ENCODE measurements at regions not wholly inside any gene's neighbourhood (a gene's known extent, or its start where the extent isn't known, plus 50 kb on each side); places are given as distances from the start of the nearest gene placed in this dataset.

DNA sequence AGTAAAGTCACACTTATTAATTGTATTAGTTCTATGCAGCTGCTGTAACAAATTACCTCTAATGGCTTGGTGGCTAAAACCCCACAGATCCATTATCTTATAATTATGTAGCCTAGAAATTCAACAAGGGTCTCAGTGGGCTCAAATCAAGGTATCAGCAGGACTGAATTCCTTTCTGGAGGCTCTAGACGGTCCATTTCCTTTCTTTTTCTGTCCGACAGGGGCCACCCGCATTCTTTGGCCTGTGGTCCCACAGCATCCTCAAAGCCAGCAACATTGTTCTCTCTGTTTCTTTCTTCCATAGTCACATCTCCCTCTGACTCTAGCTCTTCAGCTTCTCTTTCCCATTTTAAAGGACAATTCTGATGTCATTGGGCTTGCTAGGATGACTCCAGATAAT, 276.3 kb upstream of the ZNF717 start:
- TF ChIP-seq CTCF (IDR thresholded peaks at IDR 0.05) = no peak

GRCh38 chr3:76063019-76063418, 277.7 kb upstream of the ZNF717 start:
- TF ChIP-seq CTCF (IDR thresholded peaks at IDR 0.05) = no peak
- POLR2A ChIA-PET = no interaction called here
- no peaks in the 10 kb centered on the region for H3K36me3 Mint-ChIP-seq (ENCODE audit: low read depth)
- peaks cover 4% of the 10 kb centered on the region for H3K9me3 Mint-ChIP-seq
- no peaks in the 10 kb centered on the region for H3K27me3 Mint-ChIP-seq
- no peak for ATAC-seq (ENCODE audit: low read depth)
- no peak overlapping the region for H3K27ac Mint-ChIP-seq
- intact Hi-C loops (cut with micrococcal nuclease) = no loop called here
- DNase-seq = no peak
- H3K4me1 Mint-ChIP-seq = no peaks in the 10 kb centered on the region
- no peak overlapping the region for H3K4me3 Mint-ChIP-seq
- CTCF ChIA-PET = no interaction called here

More for the DNA sequence above, 276.3 kb upstream of the ZNF717 start:
- Mint-ChIP-seq H3K36me3 (ENCODE audit: low read depth) (no peaks in the 10 kb centered on the region), H3K9me3 (no peaks in the 10 kb centered on the region), H3K27me3 (no peaks in the 10 kb centered on the region), H3K27ac (no peak overlapping the region), H3K4me3 (no peak overlapping the region), H3K4me1 (no peaks in the 10 kb centered on the region)
- ChIA-PET CTCF (no interaction called here), POLR2A (no interaction called here)
- intact Hi-C loops (cut with micrococcal nuclease) = no loop called here
- no peak for ATAC-seq (ENCODE audit: low read depth)
- no peak for DNase-seq

- H3K36me3 Mint-ChIP-seq (ENCODE audit: low read depth) = no peaks in the 10 kb centered on the region
- no peak overlapping the region for H3K4me3 Mint-ChIP-seq
- no peak overlapping the region for H3K27ac Mint-ChIP-seq
- no peak for ATAC-seq (ENCODE audit: low read depth)
- H3K4me1 Mint-ChIP-seq = no peaks in the 10 kb centered on the region
- POLR2A ChIA-PET = no interaction called here
- intact Hi-C loops (cut with micrococcal nuclease) = no loop called here
- DNase-seq = no peak
- H3K9me3 Mint-ChIP-seq = peaks cover 4% of the 10 kb centered on the region
- CTCF ChIA-PET = no interaction called here
- no peaks in the 10 kb centered on the region for H3K27me3 Mint-ChIP-seq
- no peak for TF ChIP-seq CTCF (IDR thresholded peaks at IDR 0.05)
Measured at GRCh38 chr3:76063811-76064210, 278.5 kb upstream of the ZNF717 start.

GRCh38 chr3:76065964-76066363, 280.6 kb upstream of the ZNF717 start:
- CTCF ChIA-PET = no interaction called here
- no peaks in the 10 kb centered on the region for H3K27me3 Mint-ChIP-seq
- no peaks in the 10 kb centered on the region for H3K4me1 Mint-ChIP-seq
- TF ChIP-seq CTCF (IDR thresholded peaks at IDR 0.05) = no peak
- H3K9me3 Mint-ChIP-seq = peaks cover 4% of the 10 kb centered on the region
- ATAC-seq (ENCODE audit: low read depth) (no peak), DNase-seq (no peak)
- no peak overlapping the region for H3K27ac Mint-ChIP-seq
- H3K36me3 Mint-ChIP-seq (ENCODE audit: low read depth) = no peaks in the 10 kb centered on the region
- POLR2A ChIA-PET = no interaction called here
- intact Hi-C loops (cut with micrococcal nuclease) = no loop called here
- no peak overlapping the region for H3K4me3 Mint-ChIP-seq

GRCh38 chr3:76078101-76078500, 292.8 kb upstream of the ZNF717 start:
- ATAC-seq (ENCODE audit: low read depth) (no peak), DNase-seq (no peak)
- Mint-ChIP-seq H3K27me3 (no peaks in the 10 kb centered on the region), H3K4me1 (no peaks in the 10 kb centered on the region), H3K27ac (no peak overlapping the region), H3K4me3 (no peak overlapping the region), H3K36me3 (ENCODE audit: low read depth) (no peaks in the 10 kb centered on the region), H3K9me3 (peaks cover 14% of the 10 kb centered on the region)
- no peak for TF ChIP-seq CTCF (IDR thresholded peaks at IDR 0.05)
- intact Hi-C loops (cut with micrococcal nuclease) = no loop called here
- POLR2A ChIA-PET = no interaction called here
- CTCF ChIA-PET = no interaction called here
